Suprapubic skin (tissue), 4 donors: ENCODE measurements at regions not wholly inside any gene's neighbourhood (a gene's known extent, or its start where the extent isn't known, plus 50 kb on each side); places are given as distances from the start of the nearest gene placed in this dataset.

Experiments used
- CTCF ChIP-seq, 2 donors: fragments of 200-600 bp in 1 of 2; fragments of 450-650 bp in 1 of 2; sonication (generic) in 1 of 2; IDR thresholded peaks; one replicate each; pipeline ENCODE4 v1.5.1; 2016 to 2019; ENCODE audit warnings: antibody characterized with exemption in 2 of 2, mild to moderate bottlenecking in 1 of 2, moderate library complexity in 1 of 2
- EP300 ChIP-seq: sonication (generic); formaldehyde crosslinking; IDR thresholded peaks from one replicate; pipeline ENCODE4 v1.6.1; 2017; ENCODE audit warnings: antibody characterized with exemption
- POLR2A ChIP-seq, 2 donors: fragments of 450-650 bp; IDR thresholded peaks; one replicate each; pipeline ENCODE4 v1.6.1; 2017; ENCODE audit warnings: antibody characterized with exemption in 2 of 2, mild to moderate bottlenecking in 2 of 2, moderate library complexity in 2 of 2
- POLR2AphosphoS5 ChIP-seq, 3 donors: sonication (generic); formaldehyde crosslinking; IDR thresholded peaks; one replicate each; pipeline ENCODE4 v1.6.1; 2017; ENCODE audit warnings: antibody characterized with exemption in 3 of 3

- TF ChIP-seq CTCF (IDR thresholded peaks at IDR 0.05) (no peak), POLR2A (IDR thresholded peaks at IDR 0.05) (no peak), EP300 (no peak), POLR2AphosphoS5 (IDR thresholded peaks at IDR 0.05) (no peak)
Measured at GRCh38 chr16:6695666-6696065, 637.0 kb upstream of the RBFOX1 start.
